Naive thymus-derived CD4-positive, alpha-beta T cell (primary cell): ENCODE measurements at regions not wholly inside any gene's neighbourhood (a gene's known extent, or its start where the extent isn't known, plus 50 kb on each side); places are given as distances from the start of the nearest gene placed in this dataset.

Experiments used
- ATAC-seq: fragments of 150-1000 bp; cut with Tn5 transposase; 2 replicates; pipeline ENCODE4 v1.10.0; 2021; ENCODE audit warnings: mild to moderate bottlenecking, moderate library complexity
- CTCF ChIA-PET: fragments of 350-600 bp; sonication (Branson Sonifier 250); formaldehyde crosslinking; loops from one replicate; lab custom pipeline; 2021; ENCODE audit warnings: antibody characterized with exemption; lab: Charles Lee
- POLR2A ChIA-PET: fragments of 350-600 bp; sonication (Branson Sonifier 250); formaldehyde crosslinking; loops from one replicate; lab custom pipeline; 2021; ENCODE audit warnings: antibody characterized with exemption, inconsistent platforms; lab: Charles Lee
- DNase-seq, 9 donors: peaks; one replicate each; pipeline versions ENCODE4 v3.0.0 to v3.0.0-alpha.2; 2020 to 2022; ENCODE audit warnings: mixed read lengths in 1 of 9
- H3K27ac ChIP-seq: one replicate; pipeline ENCODE4 v1.7.0; 2013; ENCODE audit warnings: mild to moderate bottlenecking, low read depth, low read length, moderate library complexity
- H3K27me3 ChIP-seq, 2 donors: one replicate each; pipeline ENCODE4 v1.7.0; 2013; ENCODE audit warnings: low read length in 2 of 2, mild to moderate bottlenecking in 2 of 2, moderate library complexity in 2 of 2; ENCODE audit not compliant: control insufficient read depth in 2 of 2, insufficient read depth in 2 of 2
- H3K36me3 ChIP-seq, 3 experiments: 1 replicate in 2 of 3; 2 replicates in 1 of 3; pipeline ENCODE4 v1.7.0; 2013; ENCODE audit warnings: low read length in 3 of 3, mild to moderate bottlenecking in 3 of 3, moderate library complexity in 1 of 3; ENCODE audit not compliant: insufficient read depth in 3 of 3, control insufficient read depth in 2 of 3
- H3K4me1 ChIP-seq, 2 donors: one replicate each; pipeline ENCODE4 v1.7.0; 2013; ENCODE audit warnings: low read length in 2 of 2, mild to moderate bottlenecking in 2 of 2, moderate library complexity in 1 of 2; ENCODE audit not compliant: control insufficient read depth in 2 of 2, insufficient read depth in 2 of 2
- H3K4me3 ChIP-seq: 2 replicates; pipeline ENCODE4 v1.7.0; 2013; ENCODE audit warnings: mild to moderate bottlenecking, low read length
- H3K9me3 ChIP-seq, 3 experiments: 1 replicate in 2 of 3; 2 replicates in 1 of 3; pipeline ENCODE4 v1.7.0; 2013; ENCODE audit warnings: low read length in 3 of 3; ENCODE audit not compliant: control insufficient read depth in 2 of 3
- H3K27ac Mint-ChIP-seq, 9 donors: one replicate each; pipeline ENCODE4 v1.8.0; 2020 to 2022; ENCODE audit warnings: mixed read lengths in 9 of 9, mild to moderate bottlenecking in 8 of 9, moderate library complexity in 5 of 9, inconsistent platforms in 2 of 9
- H3K27me3 Mint-ChIP-seq, 5 donors: one replicate each; pipeline ENCODE4 v1.8.0; 2021 to 2022; ENCODE audit warnings: mixed read lengths in 5 of 5, mild to moderate bottlenecking in 1 of 5
- H3K36me3 Mint-ChIP-seq, 5 donors: one replicate each; pipeline ENCODE4 v1.8.0; 2020 to 2022; ENCODE audit warnings: mixed read lengths in 5 of 5, mild to moderate bottlenecking in 3 of 5, inconsistent platforms in 1 of 5
- H3K4me1 Mint-ChIP-seq, 7 donors: one replicate each; pipeline ENCODE4 v1.8.0; 2020 to 2022; ENCODE audit warnings: mixed read lengths in 7 of 7, mild to moderate bottlenecking in 3 of 7, inconsistent platforms in 1 of 7
- H3K4me3 Mint-ChIP-seq, 10 donors: one replicate each; pipeline ENCODE4 v1.8.0; 2020 to 2022; ENCODE audit warnings: mild to moderate bottlenecking in 10 of 10, mixed read lengths in 10 of 10, moderate library complexity in 6 of 10, inconsistent platforms in 2 of 10
- H3K9me3 Mint-ChIP-seq, 11 donors: one replicate each; pipeline ENCODE4 v1.8.0; 2020 to 2022; ENCODE audit warnings: mixed read lengths in 11 of 11, mild to moderate bottlenecking in 4 of 11, inconsistent platforms in 1 of 11, moderate library complexity in 1 of 11
- intact Hi-C, 2 donors: fragments of 100-400 bp; cut with micrococcal nuclease; formaldehyde crosslinking; loops; one replicate each; pipeline ENCODE4 v1.15.1; 2023

GRCh38 chr3:152056073-152056472 is 182.6 kb downstream of the SUCNR1 start:
- ChIA-PET CTCF (interaction anchor here (1.3 kb wide), 1 partner anchor 16 kb away, joined by 4 read pairs; no protein-coding TSS in a partner anchor), POLR2A (interaction anchor here (1.0 kb wide), 1 partner anchor 12 kb away, joined by 3 read pairs; no protein-coding TSS in a partner anchor)
- ATAC-seq, result no peak
- H3K27ac Mint-ChIP-seq, result no peak overlapping the region
- DNase-seq, result no peak
- peaks cover 0 to 4% (median 0%) of the 10 kb centered on the region in 7 donors for H3K4me1 Mint-ChIP-seq
- no peak overlapping the region for H3K27ac ChIP-seq
- H3K27me3 Mint-ChIP-seq, result peaks cover 0 to 53% (median 4%) of the 10 kb centered on the region in 5 donors
- no peaks in the 10 kb centered on the region for H3K9me3 ChIP-seq
- H3K27me3 ChIP-seq, result no peaks in the 10 kb centered on the region
- no peak overlapping the region for H3K4me3 ChIP-seq
- peaks cover 0 to 4% (median 0%) of the 10 kb centered on the region in 11 donors for H3K9me3 Mint-ChIP-seq
- no peaks in the 10 kb centered on the region for H3K36me3 ChIP-seq
- peaks cover 0 to 3% (median 0%) of the 10 kb centered on the region in 5 donors for H3K36me3 Mint-ChIP-seq
- no peaks in the 10 kb centered on the region for H3K4me1 ChIP-seq
- intact Hi-C loops, result no loop called here
- no peak overlapping the region for H3K4me3 Mint-ChIP-seq

DNA sequence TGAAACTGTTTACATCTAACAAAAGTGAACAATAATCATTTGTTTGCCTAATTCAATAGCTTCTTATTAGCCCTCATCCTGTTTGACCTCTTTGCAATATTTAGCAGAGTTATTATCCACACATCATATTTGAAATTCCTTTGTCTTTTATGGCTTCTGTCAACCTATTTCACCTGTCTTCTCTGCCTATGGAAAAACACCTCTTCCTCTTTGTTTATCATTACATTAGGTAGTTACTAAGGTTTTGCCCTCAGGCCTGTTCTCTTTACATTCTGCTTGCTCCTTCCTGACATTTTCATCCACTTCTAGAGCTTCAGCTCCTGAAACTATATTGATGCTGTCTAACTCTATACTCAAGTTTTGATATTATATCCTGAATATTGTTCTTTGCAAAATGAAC is 183.0 kb downstream of the SUCNR1 start:
- intact Hi-C loops, result no loop called here
- no peak overlapping the region for H3K27ac Mint-ChIP-seq

DNA sequence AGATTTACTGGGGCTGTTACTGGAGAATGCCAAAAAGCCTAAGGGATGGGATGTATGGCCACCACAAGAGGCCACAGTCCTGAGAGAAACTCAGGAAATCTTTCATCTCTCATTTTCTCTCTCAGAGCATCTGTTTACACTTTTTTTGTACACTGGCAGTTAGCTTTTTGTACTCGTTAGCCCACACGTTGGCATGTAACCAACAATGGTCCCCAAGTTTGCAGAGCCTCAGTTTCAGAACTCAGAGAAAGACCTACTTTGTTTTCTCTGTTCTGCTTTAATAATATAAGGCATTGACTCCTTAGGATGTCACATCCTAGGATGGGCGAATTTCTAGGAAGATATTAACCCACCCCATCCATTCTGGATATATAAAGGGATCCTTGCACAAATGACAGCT is 183.5 kb downstream of the SUCNR1 start:
- H3K4me3 Mint-ChIP-seq, result no peak overlapping the region
- no peak for ATAC-seq
- no peaks in the 10 kb centered on the region for H3K36me3 Mint-ChIP-seq
- H3K9me3 Mint-ChIP-seq, result peaks cover 0 to 4% (median 0%) of the 10 kb centered on the region in 11 donors
- ChIA-PET CTCF (no interaction called here), POLR2A (interaction anchor here (1.0 kb wide), 1 partner anchor 11 kb away, joined by 3 read pairs; no protein-coding TSS in a partner anchor)
- Histone ChIP-seq H3K4me3 (no peak overlapping the region), H3K27ac (no peak overlapping the region), H3K27me3 (no peaks in the 10 kb centered on the region), H3K36me3 (no peaks in the 10 kb centered on the region), H3K4me1 (no peaks in the 10 kb centered on the region), H3K9me3 (no peaks in the 10 kb centered on the region)
- H3K27ac Mint-ChIP-seq, result no peak overlapping the region
- DNase-seq, result no peak
- peaks cover 0 to 48% (median 4%) of the 10 kb centered on the region in 5 donors for H3K27me3 Mint-ChIP-seq
- peaks cover 0 to 4% (median 0%) of the 10 kb centered on the region in 7 donors for H3K4me1 Mint-ChIP-seq
- intact Hi-C loops, result no loop called here

More for the DNA sequence above, 183.0 kb downstream of the SUCNR1 start:
- ATAC-seq, result no peak
- H3K27ac ChIP-seq, result no peak overlapping the region
- DNase-seq, result no peak
- H3K36me3 Mint-ChIP-seq, result no peaks in the 10 kb centered on the region
- peaks cover 0 to 50% (median 4%) of the 10 kb centered on the region in 5 donors for H3K27me3 Mint-ChIP-seq
- no peaks in the 10 kb centered on the region for H3K36me3 ChIP-seq
- H3K4me1 ChIP-seq, result no peaks in the 10 kb centered on the region
- ChIA-PET POLR2A (interaction anchor here (1.0 kb wide), 1 partner anchor 11 kb away, joined by 3 read pairs; no protein-coding TSS in a partner anchor), CTCF (interaction anchor here (1.3 kb wide), 1 partner anchor 15 kb away, joined by 4 read pairs; no protein-coding TSS in a partner anchor)
- H3K27me3 ChIP-seq, result no peaks in the 10 kb centered on the region
- no peak overlapping the region for H3K4me3 Mint-ChIP-seq
- no peak overlapping the region for H3K4me3 ChIP-seq
- H3K9me3 ChIP-seq, result no peaks in the 10 kb centered on the region
- H3K4me1 Mint-ChIP-seq, result peaks cover 0 to 4% (median 0%) of the 10 kb centered on the region in 7 donors
- peaks cover 0 to 4% (median 0%) of the 10 kb centered on the region in 11 donors for H3K9me3 Mint-ChIP-seq

- peaks cover 0 to 4% (median 0%) of the 10 kb centered on the region in 11 donors for H3K9me3 Mint-ChIP-seq
- no peaks in the 10 kb centered on the region for H3K36me3 Mint-ChIP-seq
- H3K4me3 Mint-ChIP-seq, result no peak overlapping the region
- ATAC-seq (no peak), DNase-seq (no peak)
- H3K27ac Mint-ChIP-seq, result no peak overlapping the region
- intact Hi-C loops, result no loop called here
- H3K9me3 ChIP-seq, result no peaks in the 10 kb centered on the region
- H3K27ac ChIP-seq, result no peak overlapping the region
- POLR2A ChIA-PET, result no interaction called here
- peaks cover 0 to 47% (median 4%) of the 10 kb centered on the region in 5 donors for H3K27me3 Mint-ChIP-seq
- CTCF ChIA-PET, result no interaction called here
- no peak overlapping the region for H3K4me3 ChIP-seq
- H3K4me1 ChIP-seq, result no peaks in the 10 kb centered on the region
- H3K27me3 ChIP-seq, result no peaks in the 10 kb centered on the region
- no peaks in the 10 kb centered on the region for H3K36me3 ChIP-seq
- H3K4me1 Mint-ChIP-seq, result peaks cover 0 to 4% (median 0%) of the 10 kb centered on the region in 7 donors
Observed at GRCh38 chr3:152058856-152059255, 185.4 kb downstream of the SUCNR1 start.

- Histone ChIP-seq H3K4me3 (no peak overlapping the region), H3K4me1 (no peaks in the 10 kb centered on the region), H3K27me3 (no peaks in the 10 kb centered on the region), H3K36me3 (no peaks in the 10 kb centered on the region), H3K27ac (no peak overlapping the region), H3K9me3 (no peaks in the 10 kb centered on the region)
- POLR2A ChIA-PET, result no interaction called here
- CTCF ChIA-PET, result no interaction called here
- intact Hi-C loops, result no loop called here
- Mint-ChIP-seq H3K27ac (no peak overlapping the region), H3K36me3 (peaks cover 0 to 2% (median 0%) of the 10 kb centered on the region in 5 donors), H3K4me3 (no peak overlapping the region), H3K27me3 (peaks cover 0 to 43% (median 4%) of the 10 kb centered on the region in 5 donors), H3K9me3 (peaks cover 0 to 4% (median 0%) of the 10 kb centered on the region in 11 donors), H3K4me1 (peaks cover 0 to 4% (median 0%) of the 10 kb centered on the region in 7 donors)
- DNase-seq (no peak), ATAC-seq (no peak)
Observed at GRCh38 chr3:152060701-152061100, 187.3 kb downstream of the SUCNR1 start.

DNA sequence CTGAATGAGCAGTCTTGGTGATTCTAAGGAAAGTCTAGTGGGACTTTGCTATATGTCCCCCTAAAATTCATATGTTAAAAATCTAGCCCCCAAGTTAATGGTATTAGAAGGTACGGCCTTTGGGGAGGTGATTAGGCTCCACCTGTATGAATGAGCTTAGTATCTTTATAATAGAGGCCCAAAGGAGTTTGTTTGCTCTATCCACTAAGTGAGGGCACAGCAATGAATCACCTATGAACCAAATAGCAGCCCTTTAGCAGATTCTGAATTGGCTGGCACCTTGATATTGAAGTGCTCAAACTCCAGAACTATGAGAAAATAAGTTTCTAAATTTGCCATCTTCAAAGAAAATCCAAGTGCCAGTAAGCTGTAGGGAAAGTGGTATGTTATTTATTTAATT is 187.9 kb downstream of the SUCNR1 start:
- Mint-ChIP-seq H3K27ac (no peak overlapping the region), H3K36me3 (peaks cover 0 to 4% (median 0%) of the 10 kb centered on the region in 5 donors), H3K4me1 (peaks cover 0 to 4% (median 0%) of the 10 kb centered on the region in 7 donors), H3K9me3 (peaks cover 0 to 4% (median 0%) of the 10 kb centered on the region in 11 donors), H3K4me3 (no peak overlapping the region), H3K27me3 (peaks cover 0 to 41% (median 4%) of the 10 kb centered on the region in 5 donors)
- no peak overlapping the region for H3K27ac ChIP-seq
- H3K4me3 ChIP-seq, result no peak overlapping the region
- ATAC-seq (no peak), DNase-seq (no peak)
- H3K27me3 ChIP-seq, result no peaks in the 10 kb centered on the region
- H3K4me1 ChIP-seq, result no peaks in the 10 kb centered on the region
- ChIA-PET CTCF (no interaction called here), POLR2A (no interaction called here)
- intact Hi-C loops, result no loop called here
- H3K36me3 ChIP-seq, result no peaks in the 10 kb centered on the region
- H3K9me3 ChIP-seq, result no peaks in the 10 kb centered on the region

DNA sequence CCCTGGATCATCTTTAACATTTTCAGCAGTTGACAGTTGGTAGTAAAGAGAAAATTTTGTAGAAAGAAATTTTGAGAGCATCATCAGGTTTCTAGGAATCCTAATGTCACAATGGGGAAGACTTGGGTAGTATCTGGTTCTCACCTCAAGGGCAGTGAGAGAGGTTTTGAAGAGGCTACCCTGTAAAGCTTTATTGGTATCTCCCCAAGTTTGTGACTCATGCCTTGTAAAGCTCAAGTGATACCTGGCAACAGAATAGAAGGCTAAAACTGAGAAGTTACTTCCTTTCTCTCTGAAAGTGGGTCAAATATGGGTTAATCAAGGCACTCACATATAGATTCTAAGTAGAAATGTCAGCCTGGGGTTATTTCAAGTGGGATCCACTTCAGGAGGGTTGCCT is 196.4 kb downstream of the SUCNR1 start:
- Histone ChIP-seq H3K4me1 (no peaks in the 10 kb centered on the region), H3K4me3 (no peak overlapping the region), H3K36me3 (no peaks in the 10 kb centered on the region), H3K9me3 (no peaks in the 10 kb centered on the region), H3K27me3 (no peaks in the 10 kb centered on the region), H3K27ac (no peak overlapping the region)
- CTCF ChIA-PET, result no interaction called here
- peaks cover 0 to 4% (median 0%) of the 10 kb centered on the region in 5 donors for H3K36me3 Mint-ChIP-seq
- H3K27me3 Mint-ChIP-seq, result peaks cover 0 to 9% (median 0%) of the 10 kb centered on the region in 5 donors
- no peak for ATAC-seq
- POLR2A ChIA-PET, result interaction anchor here (0.6 kb wide), 1 partner anchor 1418 kb away, joined by 3 read pairs; no protein-coding TSS in a partner anchor
- no peak for DNase-seq
- no peak overlapping the region for H3K4me3 Mint-ChIP-seq
- peaks cover 0 to 6% (median 0%) of the 10 kb centered on the region in 7 donors for H3K4me1 Mint-ChIP-seq
- H3K9me3 Mint-ChIP-seq, result peaks cover 0 to 9% (median 0%) of the 10 kb centered on the region in 11 donors
- intact Hi-C loops, result loop anchor here (5.0 kb wide), 3 partner anchors 112 to 227 kb away; partner anchors contain the start of gene MBNL1 (in 1 of the 2)
- H3K27ac Mint-ChIP-seq, result no peak overlapping the region
